Activated CD4-positive, alpha-beta memory T cell treated with anti-CD3 and anti-CD28 coated beads for 36 hours (primary cell): ENCODE measurements at regions not wholly inside any gene's neighbourhood (a gene's known extent, or its start where the extent isn't known, plus 50 kb on each side); places are given as distances from the start of the nearest gene placed in this dataset.
"Not testable (repeated sequence)": the region's sequence is repeated elsewhere in the genome, so short reads cannot be mapped to it uniquely, and the experiment has no call there.

ENCODE experiments used
- CTCF ChIA-PET: fragments of 350-600 bp; sonication (Branson Sonifier 250); formaldehyde crosslinking; loops from one replicate; lab custom pipeline; 2021; ENCODE audit warnings: antibody characterized with exemption, inconsistent platforms; lab: Charles Lee
- POLR2A ChIA-PET: fragments of 350-600 bp; sonication (Branson Sonifier 250); formaldehyde crosslinking; loops from one replicate; lab custom pipeline; 2021; ENCODE audit warnings: antibody characterized with exemption; lab: Charles Lee
- DNase-seq: peaks from one replicate; pipeline ENCODE4 v3.0.0-alpha.2; 2020
- H3K27ac Mint-ChIP-seq: one replicate; pipeline ENCODE4 v1.8.0; 2021; ENCODE audit warnings: mixed read lengths
- H3K27me3 Mint-ChIP-seq: one replicate; pipeline ENCODE4 v1.8.0; 2021; ENCODE audit warnings: mixed read lengths
- H3K36me3 Mint-ChIP-seq: one replicate; pipeline ENCODE4 v1.8.0; 2021; ENCODE audit warnings: mixed read lengths
- H3K4me1 Mint-ChIP-seq: one replicate; pipeline ENCODE4 v1.8.0; 2021; ENCODE audit warnings: low read depth, mixed read lengths
- H3K4me3 Mint-ChIP-seq: one replicate; pipeline ENCODE4 v1.8.0; 2021; ENCODE audit warnings: mild to moderate bottlenecking, mixed read lengths
- H3K9me3 Mint-ChIP-seq: one replicate; pipeline ENCODE4 v1.8.0; 2021; ENCODE audit warnings: mixed read lengths
- intact Hi-C: fragments of 100-400 bp; cut with micrococcal nuclease; formaldehyde crosslinking; loops from one replicate; pipeline ENCODE4 v1.15.1; 2023

DNA sequence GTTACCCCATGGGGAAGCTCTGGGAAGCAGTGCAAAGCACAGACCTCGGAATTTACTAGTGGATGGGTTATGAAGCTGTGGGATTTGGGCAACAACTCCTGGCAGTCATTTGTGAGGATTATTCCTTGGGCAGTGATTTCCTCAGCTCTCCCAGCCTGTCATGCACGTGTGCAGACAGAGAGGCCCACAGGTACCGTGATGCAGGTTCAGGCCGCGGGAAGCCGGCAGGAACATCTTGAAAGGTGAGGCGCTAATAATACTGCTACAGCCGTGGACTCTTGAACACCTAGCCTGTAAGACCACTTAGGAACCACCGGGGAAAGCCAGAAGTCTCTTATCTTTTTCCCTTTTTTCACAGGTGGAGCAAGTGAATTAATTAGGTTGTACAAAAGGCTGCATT is 80.2 kb upstream of the CPHXL start:
- CTCF ChIA-PET = interaction anchor here (1.5 kb wide), 1 partner anchor 19 kb away, joined by 4 read pairs; no protein-coding TSS in a partner anchor
- H3K4me1 Mint-ChIP-seq = no peaks in the 10 kb centered on the region
- H3K4me3 Mint-ChIP-seq = no peak overlapping the region
- POLR2A ChIA-PET = no interaction called here
- H3K36me3 Mint-ChIP-seq = no peaks in the 10 kb centered on the region
- no peak overlapping the region for H3K27ac Mint-ChIP-seq
- H3K9me3 Mint-ChIP-seq = no peaks in the 10 kb centered on the region
- H3K27me3 Mint-ChIP-seq = peaks cover 9% of the 10 kb centered on the region
- DNase-seq = no peak
- intact Hi-C loops = no loop called here

DNA sequence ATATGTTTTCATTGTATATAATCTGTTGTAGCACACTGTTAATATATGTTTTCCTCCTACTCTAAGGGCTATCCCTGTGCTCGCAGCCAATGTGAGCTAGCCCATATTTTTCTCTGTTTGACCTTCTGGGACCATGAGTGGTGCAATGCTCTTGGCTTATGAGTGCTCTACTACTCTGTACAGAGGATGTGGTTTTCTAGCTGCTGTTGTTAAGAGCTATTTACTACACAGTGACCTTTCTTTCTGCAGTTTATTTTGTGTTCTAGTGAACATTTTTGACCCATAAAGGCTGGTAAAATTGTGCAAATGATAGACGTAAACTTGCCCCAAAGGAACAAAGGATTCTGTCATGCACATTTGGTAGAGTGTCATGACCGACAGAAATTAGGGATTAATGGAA is 84.1 kb upstream of the CPHXL start:
- ChIA-PET POLR2A (no interaction called here), CTCF (no interaction called here)
- H3K4me3 Mint-ChIP-seq = no peak overlapping the region
- H3K27me3 Mint-ChIP-seq = peaks cover 9% of the 10 kb centered on the region
- intact Hi-C loops = no loop called here
- no peak for DNase-seq
- no peaks in the 10 kb centered on the region for H3K4me1 Mint-ChIP-seq
- no peak overlapping the region for H3K27ac Mint-ChIP-seq
- no peaks in the 10 kb centered on the region for H3K9me3 Mint-ChIP-seq
- no peaks in the 10 kb centered on the region for H3K36me3 Mint-ChIP-seq

DNA sequence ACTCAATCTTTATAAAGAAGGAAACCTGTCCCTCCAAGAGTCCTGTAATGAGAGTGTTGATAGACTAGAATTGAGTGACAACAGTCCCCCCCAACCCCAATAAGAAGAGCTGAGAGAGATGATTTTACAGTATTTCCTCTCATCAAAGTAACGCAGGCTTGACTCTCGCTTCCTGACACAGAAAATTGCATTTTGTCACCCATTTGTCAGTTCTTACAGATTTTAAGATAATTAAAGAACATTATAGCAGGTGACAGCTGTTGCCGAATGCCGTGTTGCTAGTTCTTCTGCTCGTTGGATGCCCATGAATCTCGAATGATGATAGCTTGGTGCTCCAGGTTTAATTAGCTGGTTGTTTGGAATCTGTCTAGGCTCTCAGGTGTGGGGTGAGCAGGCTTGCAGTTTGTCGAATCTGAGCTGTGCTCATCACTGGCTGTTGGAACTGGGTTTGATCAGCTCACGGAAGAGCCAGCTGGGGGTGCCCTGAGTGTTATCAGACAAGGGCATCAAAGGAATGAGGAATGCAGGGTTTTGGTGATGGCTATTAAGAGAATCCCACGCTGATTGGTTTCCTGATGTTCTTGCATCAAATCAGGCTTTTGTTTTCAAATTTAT is 84.8 kb upstream of the CPHXL start:
- POLR2A ChIA-PET = no interaction called here
- H3K4me1 Mint-ChIP-seq = no peaks in the 10 kb centered on the region

DNA sequence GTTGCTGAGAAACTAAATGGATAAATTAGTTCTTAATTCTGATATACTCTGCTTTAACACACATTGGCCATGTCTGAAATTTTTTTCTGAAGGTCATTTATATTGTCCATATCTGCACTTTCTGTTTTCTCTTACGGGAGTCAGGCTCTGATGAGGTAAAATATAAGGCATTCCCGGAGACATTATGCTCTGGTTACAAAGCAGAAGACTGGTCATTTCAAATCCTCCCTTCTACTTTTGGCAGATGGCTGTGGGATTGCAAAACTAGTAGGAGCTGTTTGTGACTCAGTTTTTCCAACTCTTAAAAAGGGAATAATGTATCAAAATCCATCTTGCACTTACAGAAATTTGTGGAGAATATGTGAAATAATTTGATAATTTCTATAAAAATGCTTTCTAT is 92.2 kb upstream of the CPHXL start:
- H3K4me3 Mint-ChIP-seq = no peak overlapping the region
- intact Hi-C loops = no loop called here
- H3K27ac Mint-ChIP-seq = no peak overlapping the region
- no peak for DNase-seq
- no peaks in the 10 kb centered on the region for H3K4me1 Mint-ChIP-seq
- no peaks in the 10 kb centered on the region for H3K36me3 Mint-ChIP-seq
- ChIA-PET CTCF (no interaction called here), POLR2A (no interaction called here)
- H3K27me3 Mint-ChIP-seq = peaks cover 8% of the 10 kb centered on the region
- no peaks in the 10 kb centered on the region for H3K9me3 Mint-ChIP-seq

More for the DNA sequence above, 84.8 kb upstream of the CPHXL start:
- intact Hi-C loops = no loop called here
- CTCF ChIA-PET = no interaction called here
- Mint-ChIP-seq H3K36me3 (no peaks in the 10 kb centered on the region), H3K4me3 (no peak overlapping the region), H3K27ac (no peak overlapping the region), H3K9me3 (no peaks in the 10 kb centered on the region), H3K27me3 (peaks cover 9% of the 10 kb centered on the region)
- DNase-seq = no peak

DNA sequence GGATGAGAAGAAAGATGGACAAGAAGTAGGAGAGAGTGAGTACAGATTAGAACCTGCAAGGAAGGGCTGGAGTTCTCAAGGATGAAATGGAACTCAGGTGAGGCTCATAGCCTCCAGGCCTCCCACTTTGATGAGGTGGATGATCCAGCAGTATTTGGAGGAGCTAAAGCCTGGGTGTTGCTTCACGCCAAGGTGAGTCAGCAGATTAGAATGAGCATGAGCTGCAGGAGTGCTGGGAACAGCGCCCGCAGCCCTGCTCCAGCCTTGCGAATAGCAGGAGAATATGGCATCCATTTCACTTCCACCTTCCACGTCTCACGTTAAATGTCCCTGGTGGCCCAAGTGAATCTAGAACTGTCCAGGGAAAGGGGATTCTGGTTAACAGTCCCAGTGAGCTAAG is 94.4 kb upstream of the CPHXL start:
- Mint-ChIP-seq H3K9me3 (peaks cover under 1% of the 10 kb centered on the region), H3K27me3 (peaks cover 8% of the 10 kb centered on the region), H3K27ac (no peak overlapping the region), H3K4me3 (no peak overlapping the region), H3K36me3 (no peaks in the 10 kb centered on the region), H3K4me1 (no peaks in the 10 kb centered on the region)
- no peak for DNase-seq
- ChIA-PET POLR2A (no interaction called here), CTCF (no interaction called here)
- intact Hi-C loops = no loop called here

DNA sequence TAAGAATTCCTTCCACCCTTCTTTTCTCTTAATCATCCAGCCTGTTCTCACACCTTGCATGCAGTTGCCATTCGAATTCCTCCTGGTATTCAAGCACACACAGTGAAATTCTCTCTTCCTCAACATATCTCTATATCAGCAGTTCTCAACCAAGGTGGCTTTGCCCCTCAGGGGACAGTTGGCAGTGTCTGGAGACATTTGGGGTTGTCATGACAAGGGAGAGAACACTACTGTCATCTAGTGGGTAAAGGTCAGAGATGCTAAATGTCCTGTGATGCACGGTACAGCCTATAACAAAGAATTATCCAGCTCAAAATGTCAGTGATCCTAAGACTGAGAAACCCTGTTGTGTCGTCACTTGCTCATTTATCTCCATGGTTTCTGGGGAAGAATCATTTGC is 94.8 kb upstream of the CPHXL start:
- no peak overlapping the region for H3K27ac Mint-ChIP-seq
- ChIA-PET CTCF (no interaction called here), POLR2A (no interaction called here)
- intact Hi-C loops = no loop called here
- H3K27me3 Mint-ChIP-seq = peaks cover 8% of the 10 kb centered on the region
- H3K36me3 Mint-ChIP-seq = no peaks in the 10 kb centered on the region
- H3K9me3 Mint-ChIP-seq = peaks cover 3% of the 10 kb centered on the region
- no peak for DNase-seq
- H3K4me3 Mint-ChIP-seq = no peak overlapping the region
- H3K4me1 Mint-ChIP-seq = no peaks in the 10 kb centered on the region

DNA sequence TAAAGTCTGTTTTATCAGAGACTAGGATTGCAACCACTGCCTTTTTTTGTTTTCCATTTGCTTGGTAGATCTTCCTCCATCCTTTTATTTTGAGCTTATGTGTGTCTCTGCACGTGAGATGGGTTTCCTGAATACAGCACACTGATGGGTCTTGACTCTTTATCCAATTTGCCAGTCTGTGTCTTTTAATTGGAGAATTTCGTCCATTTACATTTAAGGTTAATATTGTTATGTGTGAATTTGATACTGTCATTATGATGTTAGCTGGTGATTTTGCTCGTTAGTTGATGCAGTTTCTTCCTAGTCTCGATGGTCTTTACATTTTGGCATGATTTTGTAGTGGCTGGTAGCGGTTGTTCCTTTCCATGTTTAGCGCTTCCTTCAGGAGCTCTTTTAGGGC is 99.5 kb upstream of the CPHXL start:
- CTCF ChIA-PET, H3K4me1 Mint-ChIP-seq, POLR2A ChIA-PET, H3K4me3 Mint-ChIP-seq, H3K36me3 Mint-ChIP-seq, intact Hi-C loops, H3K27me3 Mint-ChIP-seq, H3K27ac Mint-ChIP-seq, DNase-seq: not testable (repeated sequence)
- peaks cover 15% of the 10 kb centered on the region for H3K9me3 Mint-ChIP-seq

DNA sequence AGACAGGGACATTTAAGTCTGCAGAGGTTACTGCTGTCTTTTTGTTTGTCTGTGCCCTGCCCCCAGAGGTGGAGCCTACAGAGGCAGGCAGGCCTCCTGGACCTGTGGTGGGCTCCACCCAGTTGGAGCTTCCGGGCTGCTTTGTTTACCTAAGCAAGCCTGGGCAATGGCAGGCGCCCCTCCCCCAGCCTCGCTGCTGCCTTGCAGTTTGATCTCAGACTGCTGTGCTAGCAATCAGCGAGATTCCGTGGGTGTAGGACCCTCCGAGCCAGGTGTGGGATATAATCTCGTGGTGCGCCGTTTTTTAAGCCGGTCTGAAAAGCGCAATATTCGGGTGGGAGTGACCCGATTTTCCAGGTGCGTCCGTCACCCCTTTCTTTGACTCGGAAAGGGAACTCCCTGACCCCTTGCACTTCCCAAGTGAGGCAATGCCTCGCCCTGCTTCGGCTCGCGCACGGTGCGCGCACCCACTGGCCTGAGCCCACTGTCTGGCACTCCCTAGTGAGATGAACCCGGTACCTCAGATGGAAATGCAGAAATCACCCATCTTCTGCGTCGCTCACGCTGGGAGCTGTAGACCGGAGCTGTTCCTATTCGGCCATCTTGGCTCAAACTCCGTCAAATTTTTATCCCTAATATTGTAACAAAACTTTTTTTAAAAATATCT is 101.2 kb upstream of the CPHXL start:
- DNase-seq, H3K4me3 Mint-ChIP-seq, H3K27me3 Mint-ChIP-seq, POLR2A ChIA-PET, H3K36me3 Mint-ChIP-seq, intact Hi-C loops, H3K4me1 Mint-ChIP-seq, CTCF ChIA-PET, H3K27ac Mint-ChIP-seq: not testable (repeated sequence)
- peaks cover 18% of the 10 kb centered on the region for H3K9me3 Mint-ChIP-seq

DNA sequence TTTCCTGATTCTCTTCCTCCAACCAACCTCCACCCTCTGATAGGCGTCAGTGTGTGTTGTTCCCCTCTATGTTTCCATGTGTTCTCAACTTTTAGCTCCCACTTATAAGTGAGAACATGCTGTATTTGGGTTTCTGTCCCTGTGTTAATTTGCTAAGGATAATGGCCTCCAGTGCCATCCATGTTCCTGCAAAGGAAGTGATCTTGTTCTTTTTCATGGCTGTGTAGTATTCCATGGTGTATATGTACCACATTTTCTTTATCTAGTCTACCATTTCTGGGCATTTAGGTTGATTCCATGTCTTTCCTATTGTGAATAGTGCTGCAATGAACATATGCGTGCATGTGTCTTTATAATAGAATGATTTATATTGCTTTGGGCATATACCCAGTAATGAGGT is 107.1 kb upstream of the CPHXL start:
- CTCF ChIA-PET, POLR2A ChIA-PET, H3K27ac Mint-ChIP-seq, H3K36me3 Mint-ChIP-seq, H3K4me1 Mint-ChIP-seq, DNase-seq, intact Hi-C loops, H3K4me3 Mint-ChIP-seq: not testable (repeated sequence)
- Mint-ChIP-seq H3K9me3 (peaks cover 31% of the 10 kb centered on the region), H3K27me3 (peaks cover 11% of the 10 kb centered on the region)

DNA sequence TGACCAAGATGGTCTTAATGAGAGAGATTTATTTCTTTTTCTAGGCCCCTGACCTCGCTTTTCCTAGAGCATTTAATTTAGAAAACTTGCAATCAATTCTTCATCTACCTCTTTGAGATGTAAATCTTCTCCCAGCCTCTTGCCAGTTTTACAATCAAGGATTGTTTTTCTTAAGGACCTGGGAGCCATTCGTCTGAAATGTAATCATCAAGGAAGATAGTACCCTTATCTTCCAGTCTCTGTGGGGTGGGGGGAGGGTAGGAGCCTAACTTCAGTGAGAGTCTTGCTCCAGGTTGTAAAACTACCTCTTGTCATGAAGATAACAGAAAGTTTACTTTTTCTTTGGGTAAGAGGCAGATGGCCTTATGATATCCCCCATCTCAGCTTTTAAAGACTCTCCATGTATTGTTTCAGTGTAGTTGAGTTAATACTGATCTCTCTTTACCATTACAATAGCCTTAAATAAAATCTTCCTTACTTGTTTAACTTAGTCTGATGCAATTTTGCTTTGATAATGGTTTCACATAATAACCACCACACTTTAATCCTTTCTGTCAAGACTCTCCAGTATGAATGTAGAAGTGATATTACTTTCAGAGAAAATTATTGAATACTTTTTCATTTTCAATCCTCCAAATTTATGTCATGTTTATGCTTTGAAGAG is 110.2 kb upstream of the CPHXL start:
- Mint-ChIP-seq H3K27me3 (peaks cover 11% of the 10 kb centered on the region), H3K27ac (no peak overlapping the region), H3K9me3 (peaks cover 19% of the 10 kb centered on the region), H3K36me3 (peaks cover 2% of the 10 kb centered on the region), H3K4me3 (no peak overlapping the region), H3K4me1 (no peaks in the 10 kb centered on the region)
- ChIA-PET CTCF (no interaction called here), POLR2A (no interaction called here)
- no peak for DNase-seq
- intact Hi-C loops = no loop called here

DNA sequence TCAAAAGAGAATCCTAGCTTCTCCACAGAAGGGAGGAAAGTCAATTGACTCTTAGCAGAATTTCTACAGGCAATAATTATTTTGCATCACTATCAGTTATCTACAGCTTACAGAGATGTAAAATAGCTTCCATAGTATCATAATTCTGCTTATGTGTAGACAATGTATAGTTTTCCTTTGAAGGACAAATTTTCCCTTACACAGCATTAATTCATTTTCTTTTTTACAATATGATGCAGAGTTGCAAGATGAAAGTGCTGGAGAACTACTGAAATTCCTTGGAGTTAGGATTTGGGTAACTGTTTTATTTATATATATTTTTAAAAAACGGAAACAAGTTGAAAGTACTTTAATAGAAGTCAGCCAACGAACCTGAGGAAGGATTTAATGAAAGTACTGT is 111.0 kb upstream of the CPHXL start:
- H3K4me3 Mint-ChIP-seq = no peak overlapping the region
- no peak overlapping the region for H3K27ac Mint-ChIP-seq
- peaks cover 19% of the 10 kb centered on the region for H3K9me3 Mint-ChIP-seq
- peaks cover 2% of the 10 kb centered on the region for H3K36me3 Mint-ChIP-seq
- H3K27me3 Mint-ChIP-seq = peaks cover 11% of the 10 kb centered on the region
- DNase-seq = no peak
- ChIA-PET POLR2A (no interaction called here), CTCF (no interaction called here)
- H3K4me1 Mint-ChIP-seq = no peaks in the 10 kb centered on the region
- intact Hi-C loops = no loop called here

DNA sequence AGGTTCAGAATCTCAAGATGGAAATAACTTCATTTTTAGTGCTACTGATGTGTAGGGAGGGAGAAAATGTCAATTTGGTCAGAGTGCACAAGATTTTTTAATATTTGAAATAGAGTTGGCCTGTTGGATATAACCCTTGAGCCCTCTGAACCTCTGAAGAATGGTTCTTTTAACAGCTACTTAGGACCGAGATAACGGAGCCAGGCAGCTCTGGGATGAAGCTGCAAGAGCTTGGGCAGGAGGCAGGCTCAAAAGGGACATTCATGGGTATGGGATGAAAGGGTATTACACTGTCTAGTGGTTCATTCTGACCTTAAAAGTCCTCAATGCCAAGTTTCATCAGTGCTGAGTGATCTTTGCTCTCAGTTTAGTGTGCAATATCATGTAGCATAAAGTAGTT is 111.4 kb upstream of the CPHXL start:
- Mint-ChIP-seq H3K27ac (no peak overlapping the region), H3K9me3 (peaks cover 14% of the 10 kb centered on the region), H3K36me3 (peaks cover 2% of the 10 kb centered on the region), H3K27me3 (peaks cover 11% of the 10 kb centered on the region), H3K4me1 (no peaks in the 10 kb centered on the region), H3K4me3 (no peak overlapping the region)
- no peak for DNase-seq
- intact Hi-C loops = no loop called here
- ChIA-PET CTCF (no interaction called here), POLR2A (no interaction called here)

DNA sequence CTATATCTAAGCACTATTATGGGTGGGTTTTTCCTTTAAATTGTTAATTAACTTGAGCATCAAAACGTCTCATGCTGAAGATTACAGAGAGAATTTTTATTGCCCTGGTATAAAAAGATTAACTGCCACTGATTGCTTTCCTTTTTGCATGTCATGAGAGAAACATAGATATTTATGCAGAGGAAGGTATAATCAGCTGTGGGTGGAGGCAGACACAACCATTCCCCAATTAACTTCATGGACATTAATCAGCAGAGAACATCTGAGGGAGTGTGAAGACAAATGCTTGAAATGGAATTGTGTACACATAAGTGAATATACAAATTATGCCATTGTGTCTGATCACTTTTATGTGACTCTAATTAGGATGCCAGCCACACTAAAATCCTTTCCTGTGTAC is 115.2 kb upstream of the CPHXL start:
- Mint-ChIP-seq H3K9me3 (no peaks in the 10 kb centered on the region), H3K4me3 (no peak overlapping the region), H3K27me3 (peaks cover 7% of the 10 kb centered on the region), H3K4me1 (no peaks in the 10 kb centered on the region), H3K27ac (no peak overlapping the region), H3K36me3 (no peaks in the 10 kb centered on the region)
- POLR2A ChIA-PET = no interaction called here
- intact Hi-C loops = no loop called here
- no peak for DNase-seq
- CTCF ChIA-PET = no interaction called here
